ENCODE measurements at regions not wholly inside any gene's neighbourhood (a gene's known extent, or its start where the extent isn't known, plus 50 kb on each side); places are given as distances from the start of the nearest gene placed in this dataset.
A peak's percentile ranks its signal among the peaks of the same experiment; 100 is the strongest.

- no peak overlapping the region for H3K4me3 ChIP-seq (replicated peaks; ENCODE audit: low read depth, low read length)
- no peak for TF ChIP-seq CTCF (IDR thresholded peaks at IDR 0.05; ENCODE audit: low read length, missing control alignments)
- peak; percentile 23 for DNase-seq (ENCODE audit: low read depth)
Measured at GRCh38 chr10:113228530-113228929, 278.5 kb downstream of the TCF7L2 start.

- no peak for TF ChIP-seq CTCF (IDR thresholded peaks at IDR 0.05; ENCODE audit: low read length, missing control alignments)
- no peak for DNase-seq (ENCODE audit: low read depth)
Measured at GRCh38 chr10:113230011-113230610, 280.1 kb downstream of the TCF7L2 start.

GRCh38 chr10:113232928-113233511, 283.0 kb downstream of the TCF7L2 start:
- H3K4me3 ChIP-seq (replicated peaks; ENCODE audit: low read depth, low read length), result no peak overlapping the region
- TF ChIP-seq CTCF (IDR thresholded peaks at IDR 0.05; ENCODE audit: low read length, missing control alignments), result no peak
- no peak for DNase-seq (ENCODE audit: low read depth)

More at GRCh38 chr10:113230011-113230610, 280.1 kb downstream of the TCF7L2 start:
- no peak overlapping the region for H3K4me3 ChIP-seq (replicated peaks; ENCODE audit: low read depth, low read length)

- no peak overlapping the region for H3K4me3 ChIP-seq (replicated peaks; ENCODE audit: low read depth, low read length)
- TF ChIP-seq CTCF (IDR thresholded peaks at IDR 0.05; ENCODE audit: low read length, missing control alignments), result no peak
- DNase-seq (ENCODE audit: low read depth), result no peak
Measured at GRCh38 chr10:113234481-113234880, 284.4 kb downstream of the TCF7L2 start.

- no peak for TF ChIP-seq CTCF (IDR thresholded peaks at IDR 0.05; ENCODE audit: low read length, missing control alignments)
- no peak overlapping the region for H3K4me3 ChIP-seq (replicated peaks; ENCODE audit: low read depth, low read length)
- DNase-seq (ENCODE audit: low read depth), result no peak
Measured at GRCh38 chr10:113235508-113235907, 285.5 kb downstream of the TCF7L2 start.

GRCh38 chr10:113236998-113237397, 287.0 kb downstream of the TCF7L2 start:
- DNase-seq (ENCODE audit: low read depth), result no peak
- TF ChIP-seq CTCF (IDR thresholded peaks at IDR 0.05; ENCODE audit: low read length, missing control alignments), result no peak
- no peak overlapping the region for H3K4me3 ChIP-seq (replicated peaks; ENCODE audit: low read depth, low read length)

All from fibroblast of pulmonary artery (primary cell).